WTC11 (cell line): ENCODE measurements at regions not wholly inside any gene's neighbourhood (a gene's known extent, or its start where the extent isn't known, plus 50 kb on each side); places are given as distances from the start of the nearest gene placed in this dataset.

Experiments
- CBFB ChIP-seq: sonication (generic); formaldehyde crosslinking; IDR thresholded peaks from 2 replicates; pipeline ENCODE4 v1.8.1; 2022; ENCODE audit warnings: mild to moderate bottlenecking, low read depth, missing genetic modification reagents
- EMX1 ChIP-seq: fragments of 250-450 bp; sonication (Bioruptor Pico); IDR thresholded peaks from 2 replicates; pipeline ENCODE4 v1.8.0; 2021; ENCODE audit warnings: mild to moderate bottlenecking
- ERG ChIP-seq: fragments of 250-450 bp; sonication (Bioruptor Pico); IDR thresholded peaks from 2 replicates; pipeline ENCODE4 v1.8.0; 2021; ENCODE audit warnings: mild to moderate bottlenecking
- ESRRA ChIP-seq: sonication (generic); formaldehyde crosslinking; IDR thresholded peaks from 2 replicates; pipeline ENCODE4 v1.8.1; 2022; ENCODE audit warnings: mild to moderate bottlenecking, missing genetic modification reagents, borderline replicate concordance
- ETV6 ChIP-seq: sonication (generic); formaldehyde crosslinking; IDR thresholded peaks from 2 replicates; pipeline ENCODE4 v1.8.1; 2022; ENCODE audit warnings: mild to moderate bottlenecking, missing genetic modification reagents
- FOXK1 ChIP-seq: sonication (generic); formaldehyde crosslinking; IDR thresholded peaks from 2 replicates; pipeline ENCODE4 v1.8.0; 2022; ENCODE audit warnings: mild to moderate bottlenecking, moderate library complexity, missing genetic modification reagents
- JAZF1 ChIP-seq: fragments of 250-450 bp; sonication (Bioruptor Pico); IDR thresholded peaks from 2 replicates; pipeline ENCODE4 v1.9.0; 2021; ENCODE audit warnings: moderate library complexity, mild to moderate bottlenecking, inconsistent platforms
- NFYB ChIP-seq: sonication (generic); formaldehyde crosslinking; conservative IDR thresholded peaks from 2 replicates; pipeline ENCODE4 v1.8.0; 2022; ENCODE audit warnings: low read depth, missing genetic modification reagents
- PRDM15 ChIP-seq: sonication (generic); formaldehyde crosslinking; IDR thresholded peaks from 2 replicates; pipeline ENCODE4 v1.8.0; 2022; ENCODE audit warnings: missing genetic modification reagents
- PREB ChIP-seq: sonication (generic); formaldehyde crosslinking; IDR thresholded peaks from 2 replicates; pipeline ENCODE4 v1.8.1; 2022; ENCODE audit warnings: mild to moderate bottlenecking, missing genetic modification reagents, moderate library complexity, borderline replicate concordance
- SMAD4 ChIP-seq: sonication (generic); formaldehyde crosslinking; IDR thresholded peaks from 2 replicates; pipeline ENCODE4 v1.8.0; 2022; ENCODE audit warnings: mild to moderate bottlenecking, missing genetic modification reagents
- TP53 ChIP-seq: sonication (generic); formaldehyde crosslinking; IDR thresholded peaks from 2 replicates; pipeline ENCODE4 v1.8.1; 2023; ENCODE audit warnings: mild to moderate bottlenecking, missing genetic modification reagents
- USF2 ChIP-seq: sonication (generic); formaldehyde crosslinking; IDR thresholded peaks from 2 replicates; pipeline ENCODE4 v1.8.1; 2023; ENCODE audit warnings: mild to moderate bottlenecking, missing genetic modification reagents, moderate library complexity
- ZBTB43 ChIP-seq: sonication (generic); formaldehyde crosslinking; IDR thresholded peaks from 2 replicates; pipeline ENCODE4 v1.8.1; 2023; ENCODE audit warnings: mild to moderate bottlenecking, missing genetic modification reagents
- ZNF232 ChIP-seq: sonication (generic); formaldehyde crosslinking; IDR thresholded peaks from 2 replicates; pipeline ENCODE4 v1.8.0; 2022; ENCODE audit warnings: mild to moderate bottlenecking, missing genetic modification reagents
- ZNF281 ChIP-seq: sonication (generic); formaldehyde crosslinking; IDR thresholded peaks from 2 replicates; pipeline ENCODE4 v1.8.0; 2023; ENCODE audit warnings: mild to moderate bottlenecking, missing genetic modification reagents
- TF ChIP-seq, protein P1 (sequence below): sonication (generic); formaldehyde crosslinking; IDR thresholded peaks from 2 replicates; pipeline ENCODE4 v1.8.0; 2022; ENCODE audit warnings: mild to moderate bottlenecking, missing genetic modification reagents
- TF ChIP-seq, protein P2 (sequence below): sonication (generic); formaldehyde crosslinking; IDR thresholded peaks from 2 replicates; pipeline ENCODE4 v1.8.1; 2022; ENCODE audit warnings: missing genetic modification reagents, borderline replicate concordance
- TF ChIP-seq, protein P3 (sequence below): sonication (generic); formaldehyde crosslinking; IDR thresholded peaks from 2 replicates; pipeline ENCODE4 v1.8.0; 2023; ENCODE audit warnings: missing genetic modification reagents, mild to moderate bottlenecking, borderline replicate concordance

DNA sequence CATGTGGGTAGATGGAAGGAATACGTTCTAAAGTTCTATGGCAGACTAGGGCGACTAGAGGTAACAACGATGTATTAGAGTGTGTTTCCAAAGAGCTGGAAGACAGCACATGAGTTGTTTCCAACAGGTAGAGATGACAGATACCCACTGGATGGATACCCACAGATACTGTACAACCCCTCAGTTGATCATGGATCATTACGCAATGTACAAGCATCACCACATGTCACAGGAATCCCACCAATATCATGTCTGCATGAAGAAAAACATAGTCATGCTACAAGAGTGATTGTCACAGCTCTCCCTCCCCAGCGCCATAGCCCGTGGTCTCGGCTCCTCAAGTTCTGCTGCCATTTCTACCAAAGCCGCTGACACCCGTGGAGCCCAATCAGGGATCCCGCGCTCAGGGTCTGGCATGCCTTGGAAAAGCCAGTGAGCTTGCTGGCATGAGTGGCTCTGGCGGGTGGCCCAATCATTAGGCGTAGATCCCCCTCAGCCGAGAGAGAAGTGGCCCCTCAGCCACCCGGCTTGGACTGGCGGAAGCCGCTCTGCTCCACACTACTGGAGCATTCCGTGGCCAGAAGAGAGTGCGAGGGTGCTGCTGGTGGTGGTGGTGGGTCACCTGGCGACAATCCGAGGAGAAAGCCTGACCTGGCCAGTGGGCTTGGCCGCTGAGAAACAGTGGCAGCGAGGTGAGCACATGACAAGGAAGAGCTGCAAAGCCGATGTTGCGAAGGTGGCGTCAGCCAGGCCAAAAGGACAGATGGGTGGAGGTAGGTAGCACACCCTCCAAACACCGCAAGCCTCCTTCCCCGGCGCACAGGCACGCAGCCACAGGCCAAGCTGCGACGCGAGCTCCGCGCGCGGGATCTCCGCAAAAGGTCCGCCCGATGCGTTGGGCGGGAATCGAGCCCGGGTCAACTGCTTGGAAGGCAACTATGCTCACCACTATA lies 65.7 kb upstream of the FCGR2A start (continued):
- TF ChIP-seq ZNF281 (CRISPR knock-in tag) (no peak), NFYB (CRISPR knock-in tag) (no peak), ETV6 (no peak), PRDM15 (CRISPR knock-in tag) (peak; percentile 24; the same call in 1 of the 2 replicates), TP53 (CRISPR knock-in tag) (0 out of 2 replicates have a peak, but pooled peaks have one; percentile 16), EMX1 (CRISPR knock-in tag) (no peak), ESRRA (CRISPR knock-in tag) (peak; percentile 38; the same call in 1 of the 2 replicates), ZNF232 (CRISPR knock-in tag) (0 out of 2 replicates have a peak, but pooled peaks have one; percentile 57), CBFB (CRISPR knock-in tag) (no peak), USF2 (peak; percentile 58), JAZF1 (CRISPR knock-in tag) (no peak), SMAD4 (CRISPR knock-in tag) (no peak), PREB (CRISPR knock-in tag) (no peak), FOXK1 (CRISPR knock-in tag) (peak; percentile 19; the same call in 1 of the 2 replicates), ERG (CRISPR knock-in tag) (no peak), ZBTB43 (no peak)
- TF ChIP-seq, protein P1, sequence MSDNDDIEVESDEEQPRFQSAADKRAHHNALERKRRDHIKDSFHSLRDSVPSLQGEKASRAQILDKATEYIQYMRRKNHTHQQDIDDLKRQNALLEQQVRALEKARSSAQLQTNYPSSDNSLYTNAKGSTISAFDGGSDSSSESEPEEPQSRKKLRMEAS (CRISPR knock-in tag) = peak; percentile 76; the same call in 1 of the 2 replicates
- TF ChIP-seq, protein P2, sequence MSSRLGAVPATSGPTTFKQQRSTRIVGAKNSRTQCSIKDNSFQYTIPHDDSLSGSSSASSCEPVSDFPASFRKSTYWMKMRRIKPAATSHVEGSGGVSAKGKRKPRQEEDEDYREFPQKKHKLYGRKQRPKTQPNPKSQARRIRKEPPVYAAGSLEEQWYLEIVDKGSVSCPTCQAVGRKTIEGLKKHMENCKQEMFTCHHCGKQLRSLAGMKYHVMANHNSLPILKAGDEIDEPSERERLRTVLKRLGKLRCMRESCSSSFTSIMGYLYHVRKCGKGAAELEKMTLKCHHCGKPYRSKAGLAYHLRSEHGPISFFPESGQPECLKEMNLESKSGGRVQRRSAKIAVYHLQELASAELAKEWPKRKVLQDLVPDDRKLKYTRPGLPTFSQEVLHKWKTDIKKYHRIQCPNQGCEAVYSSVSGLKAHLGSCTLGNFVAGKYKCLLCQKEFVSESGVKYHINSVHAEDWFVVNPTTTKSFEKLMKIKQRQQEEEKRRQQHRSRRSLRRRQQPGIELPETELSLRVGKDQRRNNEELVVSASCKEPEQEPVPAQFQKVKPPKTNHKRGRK (CRISPR knock-in tag) = no peak
- TF ChIP-seq, protein P3, sequence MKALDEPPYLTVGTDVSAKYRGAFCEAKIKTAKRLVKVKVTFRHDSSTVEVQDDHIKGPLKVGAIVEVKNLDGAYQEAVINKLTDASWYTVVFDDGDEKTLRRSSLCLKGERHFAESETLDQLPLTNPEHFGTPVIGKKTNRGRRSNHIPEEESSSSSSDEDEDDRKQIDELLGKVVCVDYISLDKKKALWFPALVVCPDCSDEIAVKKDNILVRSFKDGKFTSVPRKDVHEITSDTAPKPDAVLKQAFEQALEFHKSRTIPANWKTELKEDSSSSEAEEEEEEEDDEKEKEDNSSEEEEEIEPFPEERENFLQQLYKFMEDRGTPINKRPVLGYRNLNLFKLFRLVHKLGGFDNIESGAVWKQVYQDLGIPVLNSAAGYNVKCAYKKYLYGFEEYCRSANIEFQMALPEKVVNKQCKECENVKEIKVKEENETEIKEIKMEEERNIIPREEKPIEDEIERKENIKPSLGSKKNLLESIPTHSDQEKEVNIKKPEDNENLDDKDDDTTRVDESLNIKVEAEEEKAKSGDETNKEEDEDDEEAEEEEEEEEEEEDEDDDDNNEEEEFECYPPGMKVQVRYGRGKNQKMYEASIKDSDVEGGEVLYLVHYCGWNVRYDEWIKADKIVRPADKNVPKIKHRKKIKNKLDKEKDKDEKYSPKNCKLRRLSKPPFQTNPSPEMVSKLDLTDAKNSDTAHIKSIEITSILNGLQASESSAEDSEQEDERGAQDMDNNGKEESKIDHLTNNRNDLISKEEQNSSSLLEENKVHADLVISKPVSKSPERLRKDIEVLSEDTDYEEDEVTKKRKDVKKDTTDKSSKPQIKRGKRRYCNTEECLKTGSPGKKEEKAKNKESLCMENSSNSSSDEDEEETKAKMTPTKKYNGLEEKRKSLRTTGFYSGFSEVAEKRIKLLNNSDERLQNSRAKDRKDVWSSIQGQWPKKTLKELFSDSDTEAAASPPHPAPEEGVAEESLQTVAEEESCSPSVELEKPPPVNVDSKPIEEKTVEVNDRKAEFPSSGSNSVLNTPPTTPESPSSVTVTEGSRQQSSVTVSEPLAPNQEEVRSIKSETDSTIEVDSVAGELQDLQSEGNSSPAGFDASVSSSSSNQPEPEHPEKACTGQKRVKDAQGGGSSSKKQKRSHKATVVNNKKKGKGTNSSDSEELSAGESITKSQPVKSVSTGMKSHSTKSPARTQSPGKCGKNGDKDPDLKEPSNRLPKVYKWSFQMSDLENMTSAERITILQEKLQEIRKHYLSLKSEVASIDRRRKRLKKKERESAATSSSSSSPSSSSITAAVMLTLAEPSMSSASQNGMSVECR (CRISPR knock-in tag) = no peak
